COLO829 (cell line): ENCODE measurements at regions not wholly inside any gene's neighbourhood (a gene's known extent, or its start where the extent isn't known, plus 50 kb on each side); places are given as distances from the start of the nearest gene placed in this dataset.

Experiments
- DNase-seq: peaks from one replicate; pipeline ENCODE4 v3.0.0; 2012; ENCODE audit warnings: low spot score

DNA sequence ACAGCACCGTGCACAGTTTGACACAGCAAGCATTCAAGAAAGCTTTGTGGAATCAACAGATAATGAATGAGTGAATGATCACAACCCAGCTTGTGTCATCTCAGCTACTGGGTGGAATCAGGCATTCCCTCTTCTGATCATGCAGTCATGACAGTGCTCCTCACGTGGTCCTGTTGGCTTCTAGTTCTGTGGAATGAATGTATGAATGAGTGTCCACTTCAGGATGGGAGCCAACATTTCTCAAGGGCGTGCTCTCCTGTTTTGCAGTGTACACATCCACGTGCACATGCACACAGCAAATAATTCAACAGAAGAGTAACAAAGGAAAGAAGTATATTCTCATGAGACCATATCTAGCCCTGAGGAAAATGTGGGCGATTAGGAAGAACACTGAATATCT, 133.1 kb upstream of the NPVF start:
- no peak for DNase-seq

DNA sequence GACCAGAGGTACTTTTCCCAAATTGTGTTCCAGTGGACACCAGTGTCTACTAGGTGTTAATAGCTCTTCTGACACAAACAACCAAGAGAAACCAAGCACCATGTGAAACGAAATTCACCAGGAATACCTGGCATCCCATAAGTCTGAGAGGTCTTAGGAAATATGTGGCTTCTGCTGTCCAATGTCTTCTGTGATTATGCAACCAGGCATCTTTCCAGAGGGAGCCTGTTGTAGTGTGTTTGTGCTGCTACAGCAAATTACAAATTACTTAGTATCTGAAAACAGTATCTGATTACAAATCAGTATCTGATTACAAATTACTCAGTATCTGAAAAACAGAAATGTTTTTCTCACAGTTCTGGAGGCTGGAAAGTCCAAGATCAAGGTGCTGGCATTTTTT, 133.6 kb upstream of the NPVF start:
- no peak for DNase-seq

DNA sequence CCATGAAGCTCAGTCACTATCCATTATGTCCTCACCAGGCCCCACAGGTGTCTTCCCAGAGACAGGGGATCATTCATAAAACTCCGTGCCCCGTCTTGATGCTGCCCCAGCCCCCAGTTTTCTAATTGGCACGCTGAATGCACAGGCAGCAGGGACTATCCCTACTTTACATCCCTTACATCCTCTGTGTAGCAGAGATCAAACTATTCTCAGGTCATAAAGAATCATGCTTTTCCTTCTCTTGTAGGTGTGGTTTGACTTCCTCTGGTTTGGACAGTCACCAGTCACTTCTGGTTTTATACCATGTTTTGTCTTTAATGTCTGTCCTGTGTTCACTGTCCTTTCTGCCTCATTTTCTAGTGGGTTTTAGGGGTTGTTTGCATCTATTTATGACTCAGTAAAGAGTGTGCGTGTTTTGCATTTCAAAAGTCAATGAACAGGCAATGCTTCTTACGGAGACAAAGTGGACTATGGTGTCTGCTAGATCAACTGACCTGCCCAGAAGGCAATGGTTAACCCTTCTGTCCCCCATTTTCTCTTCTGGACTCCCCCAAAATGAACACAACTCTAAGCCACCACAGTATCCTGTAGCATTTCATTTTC, 140.4 kb upstream of the NPVF start:
- no peak for DNase-seq

DNA sequence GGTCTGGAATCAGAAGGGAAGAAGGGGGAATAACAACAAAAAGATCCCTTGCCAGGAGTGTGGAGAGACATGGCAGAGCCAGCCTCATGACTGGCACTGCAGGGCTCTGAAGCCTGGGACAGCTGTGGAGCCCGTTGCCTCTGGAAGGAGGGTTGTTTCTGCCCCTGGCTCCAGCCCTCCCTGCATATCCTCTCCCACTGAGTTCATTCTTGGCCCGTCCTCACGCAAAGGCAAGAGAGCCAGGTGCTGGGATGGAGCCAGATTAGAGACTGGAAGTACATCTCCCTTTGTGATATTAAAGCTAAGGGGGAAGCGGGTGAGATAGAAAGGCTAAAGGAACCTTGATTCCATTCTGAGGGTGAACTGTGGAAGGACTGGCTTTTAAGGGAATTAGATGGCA, 141.5 kb upstream of the NPVF start:
- no peak for DNase-seq

DNA sequence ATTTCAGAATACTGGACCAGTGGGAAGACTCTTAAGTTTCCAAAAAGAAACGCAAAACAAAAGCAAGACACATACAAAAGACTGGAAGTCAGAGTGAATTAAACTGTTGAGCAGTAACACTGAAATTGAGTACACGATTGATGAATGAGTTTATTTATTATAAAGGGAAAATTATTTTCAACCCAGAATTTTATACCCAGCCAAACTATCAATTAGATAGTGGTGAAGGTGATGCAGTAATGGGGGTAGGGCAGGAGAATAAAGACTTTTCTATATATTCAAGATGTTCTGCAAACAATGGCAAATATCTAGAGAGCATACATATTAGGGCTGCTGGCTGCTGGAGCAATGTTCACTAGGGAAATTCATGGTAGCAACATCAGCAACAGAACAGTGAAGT, 143.7 kb upstream of the NPVF start:
- DNase-seq, result no peak

DNA sequence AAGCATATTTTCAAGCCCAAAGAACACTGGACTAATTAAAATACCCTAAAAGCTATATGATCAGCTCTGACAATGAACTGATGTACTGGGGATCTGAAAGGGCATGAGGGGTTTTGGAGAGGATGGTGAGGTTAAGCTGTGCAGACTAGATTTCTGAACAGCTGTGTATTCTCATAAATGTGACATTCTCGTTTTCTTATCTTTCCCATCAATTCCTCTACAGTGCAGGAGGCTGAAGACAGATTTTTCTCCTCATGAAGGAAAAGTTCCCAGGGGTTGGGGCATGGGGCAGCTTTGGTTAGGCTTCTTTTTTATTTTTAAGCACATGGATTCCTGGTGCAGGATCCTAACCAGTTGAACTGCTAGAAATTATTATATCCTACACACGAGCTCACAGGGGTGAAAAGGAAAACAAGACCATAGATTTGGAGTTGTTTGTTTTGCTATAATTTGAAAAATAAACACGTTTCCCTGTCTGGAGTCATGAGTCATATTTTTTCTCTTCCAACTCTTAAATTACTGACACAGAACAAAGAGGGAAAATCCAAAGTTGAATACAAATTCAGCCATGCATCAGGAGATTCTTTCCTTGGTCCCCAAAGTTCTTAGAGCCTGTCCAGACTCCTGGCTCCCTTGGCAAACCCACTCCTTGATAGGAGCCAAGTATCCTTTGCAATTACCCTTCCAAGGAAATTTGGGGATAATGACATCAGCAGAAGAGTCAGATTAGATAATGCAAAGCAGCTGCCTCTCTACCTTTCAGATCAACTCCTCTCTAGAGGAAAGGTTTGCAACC, 147.7 kb upstream of the NPVF start:
- DNase-seq, result no peak

DNA sequence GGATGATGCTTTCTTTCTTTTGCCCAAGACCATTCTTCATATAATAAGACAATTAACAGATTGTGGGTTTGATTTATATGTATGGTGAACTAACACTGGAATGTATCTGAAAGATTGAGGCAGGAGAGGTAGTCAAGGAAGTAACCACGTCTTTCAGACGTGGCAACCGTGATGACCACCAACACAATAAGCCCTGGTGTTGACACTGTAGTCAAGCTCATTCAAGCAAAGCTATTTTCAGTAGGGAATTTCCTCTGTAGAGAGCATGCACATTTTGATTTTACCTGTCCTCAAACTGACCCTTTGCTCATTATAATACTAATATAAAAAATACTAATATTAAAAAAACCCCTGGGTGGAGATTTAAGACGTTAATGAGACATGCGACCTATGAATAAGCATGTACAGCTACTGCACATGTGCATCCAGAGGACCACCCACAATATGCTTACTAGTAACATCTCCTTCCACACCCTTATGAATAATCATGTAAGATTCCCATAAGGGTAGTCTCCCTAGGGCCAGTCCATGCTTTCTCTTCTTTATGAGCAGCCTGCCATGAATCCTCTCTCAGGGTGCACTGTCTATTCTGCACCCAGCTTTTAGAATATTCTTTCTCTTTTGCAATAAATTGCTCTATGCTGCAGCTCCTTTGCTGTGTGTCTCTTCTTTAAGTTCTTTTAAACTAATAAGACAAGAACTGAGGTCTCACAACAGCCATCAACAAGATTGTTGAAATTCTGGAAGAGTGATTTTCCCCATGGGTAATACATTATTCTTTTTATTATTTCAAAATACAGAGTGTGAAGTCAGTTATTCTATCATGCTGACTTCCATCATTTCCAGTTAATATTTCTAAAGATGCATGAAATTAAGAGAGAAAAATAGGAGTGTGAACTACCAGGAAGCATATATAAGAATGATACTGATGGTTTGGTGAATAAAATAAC, 151.3 kb upstream of the NPVF start:
- DNase-seq, result no peak

DNA sequence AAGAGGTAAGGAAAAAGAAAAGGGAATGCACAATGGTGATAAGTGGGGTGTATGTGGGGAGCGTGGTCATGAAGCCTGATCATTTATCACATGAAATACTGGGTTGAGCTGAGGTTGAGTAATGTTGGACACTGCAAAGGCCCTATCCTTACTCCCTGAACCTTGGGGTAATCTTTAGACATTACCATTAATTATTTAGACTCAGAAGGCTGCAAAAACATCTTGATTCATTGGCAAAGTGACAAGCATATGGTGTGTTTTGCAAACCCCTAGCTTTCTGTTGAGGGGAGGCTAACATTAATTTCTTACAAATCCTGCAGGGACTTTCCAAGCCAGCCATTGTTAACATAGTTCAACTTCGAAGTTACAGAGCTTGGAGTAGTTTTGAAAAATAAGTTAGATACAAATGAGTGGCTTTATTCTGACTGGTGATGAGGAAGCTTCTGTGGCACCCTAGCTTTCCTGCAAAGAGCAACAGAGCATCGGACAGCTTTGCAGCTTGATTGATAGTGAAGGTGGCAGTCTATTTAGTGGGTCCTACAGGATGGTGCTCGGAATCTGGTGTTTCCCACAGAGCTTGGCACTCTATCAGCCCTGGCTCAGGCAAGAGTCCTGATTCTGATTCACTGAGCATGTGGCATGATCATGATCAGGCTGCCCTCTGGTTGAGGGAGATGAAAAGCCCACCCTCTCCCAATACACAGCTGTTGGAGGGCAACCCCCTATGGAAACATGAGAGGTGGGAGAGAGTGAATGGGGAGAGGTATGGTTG, 153.7 kb upstream of the NPVF start:
- no peak for DNase-seq

DNA sequence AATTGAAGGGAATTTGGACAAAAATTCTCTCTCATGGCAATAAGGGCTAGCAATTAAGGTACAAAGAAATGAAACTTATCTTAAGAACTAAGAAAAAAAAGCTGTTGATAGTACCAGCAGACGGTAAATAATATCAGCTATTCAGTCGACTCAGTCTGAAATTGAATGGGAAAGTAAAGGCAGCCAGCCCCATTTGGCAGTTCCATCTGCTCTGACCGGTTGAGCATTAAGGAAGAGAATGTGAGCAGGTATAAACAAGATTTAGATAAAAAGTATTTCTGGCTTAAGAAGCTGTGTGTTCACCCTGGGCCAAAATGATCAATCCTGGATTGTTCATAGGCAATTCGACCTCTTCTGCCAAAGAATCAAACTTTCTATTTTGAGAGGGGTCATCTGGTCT, 154.6 kb upstream of the NPVF start:
- no peak for DNase-seq

DNA sequence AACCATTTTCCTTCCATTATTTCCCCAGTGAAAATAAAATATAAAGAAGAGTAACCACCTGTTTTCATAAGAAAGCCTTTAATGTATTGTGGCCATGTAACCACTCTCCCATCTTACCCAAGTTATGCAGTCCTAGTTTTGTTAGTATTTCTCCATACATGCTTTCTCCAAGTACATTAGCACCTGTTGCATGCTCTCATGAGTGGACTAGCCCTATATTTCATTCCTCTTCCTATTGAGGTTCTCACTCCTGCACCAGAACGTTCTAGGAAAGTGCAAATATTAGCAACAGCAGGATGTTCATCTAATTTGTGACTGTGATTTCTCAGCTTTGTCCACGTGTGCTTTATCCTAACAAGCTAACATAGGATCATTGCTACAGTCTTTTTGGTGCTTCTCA, 155.1 kb upstream of the NPVF start:
- no peak for DNase-seq

DNA sequence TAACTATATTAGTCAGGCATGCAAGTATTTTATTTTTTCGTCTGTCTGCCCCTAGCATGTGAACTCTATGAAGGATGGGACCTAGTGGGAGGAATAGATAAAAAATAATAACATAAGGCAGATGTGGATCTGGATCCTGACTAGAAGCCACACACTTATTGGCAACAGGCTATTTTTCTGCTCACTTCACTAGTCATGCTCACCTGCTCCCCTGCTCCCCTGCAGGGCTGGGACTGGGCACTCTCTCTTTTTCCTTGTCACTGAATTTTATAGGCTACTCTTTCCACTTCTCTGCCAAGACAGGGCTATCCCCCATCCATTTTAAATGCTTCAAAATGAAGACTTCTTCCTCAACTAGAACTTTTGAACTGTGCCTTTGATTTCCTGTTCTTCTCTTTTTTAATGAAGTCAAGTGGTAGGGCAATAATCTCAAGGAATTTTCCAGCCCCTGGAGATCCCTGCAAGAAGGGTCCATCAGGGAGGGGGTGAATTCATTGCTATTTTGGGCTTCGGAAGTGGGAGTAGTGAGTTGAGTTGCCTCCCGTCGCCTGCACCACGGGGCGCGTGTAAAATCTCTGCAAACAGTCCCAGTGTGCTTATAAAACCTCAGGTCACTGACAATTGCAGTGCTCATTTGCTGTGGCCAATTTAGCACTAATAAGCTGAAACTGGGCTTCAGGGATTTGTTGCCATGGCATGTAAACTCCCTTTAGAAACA, 156.7 kb upstream of the NPVF start:
- DNase-seq, result no peak

DNA sequence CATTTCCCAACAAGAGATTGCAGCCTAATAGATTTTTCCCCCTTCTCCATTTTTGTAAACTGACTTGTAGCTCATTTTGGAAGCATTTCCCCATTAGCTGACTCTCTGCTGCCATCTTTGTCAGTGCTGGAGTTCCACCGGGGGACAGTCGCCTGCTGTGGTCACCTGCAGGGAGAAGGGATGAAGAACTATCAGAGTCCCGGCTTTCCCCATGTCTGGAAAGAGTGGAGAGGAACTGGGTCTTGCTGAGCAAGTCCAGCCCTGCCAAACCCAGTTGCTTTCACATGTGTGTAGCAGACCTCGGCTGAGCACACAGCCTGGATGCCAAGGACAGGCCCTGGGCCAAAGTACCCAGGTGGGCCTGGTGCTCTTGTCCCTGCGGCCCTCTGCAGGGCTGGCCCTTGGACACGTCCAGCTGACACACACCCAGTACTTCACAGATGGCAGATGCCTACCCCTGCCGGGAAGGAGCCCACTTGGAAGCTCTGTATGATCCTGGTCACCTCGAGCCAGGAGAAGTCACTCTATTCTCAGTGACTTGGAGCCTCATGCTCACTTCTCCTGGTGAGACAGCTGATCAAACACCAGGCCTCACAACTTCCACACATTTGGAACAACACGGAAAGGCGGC, 157.3 kb upstream of the NPVF start:
- DNase-seq, result no peak

DNA sequence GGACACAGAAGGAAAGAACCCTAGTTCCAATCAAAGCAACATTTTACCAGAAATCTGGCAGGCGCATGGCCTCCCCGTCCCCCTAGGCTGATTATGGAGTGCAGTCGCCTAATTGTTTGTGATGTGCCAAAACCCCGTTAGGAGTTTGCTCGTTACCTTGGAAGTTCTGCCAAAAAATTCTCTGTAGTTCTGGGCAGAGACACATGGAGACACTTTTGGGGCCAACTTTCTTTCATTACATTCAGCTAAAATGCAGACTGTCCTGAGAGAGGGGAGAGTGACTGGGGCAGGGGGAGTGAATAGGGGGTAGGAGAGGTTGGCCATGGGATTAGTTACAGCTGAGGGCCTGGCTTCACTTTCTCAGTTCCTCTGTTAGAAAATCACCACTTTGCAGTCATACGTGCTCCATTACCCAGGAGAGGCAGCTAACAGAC, 158.0 kb upstream of the NPVF start:
- DNase-seq, result no peak

DNA sequence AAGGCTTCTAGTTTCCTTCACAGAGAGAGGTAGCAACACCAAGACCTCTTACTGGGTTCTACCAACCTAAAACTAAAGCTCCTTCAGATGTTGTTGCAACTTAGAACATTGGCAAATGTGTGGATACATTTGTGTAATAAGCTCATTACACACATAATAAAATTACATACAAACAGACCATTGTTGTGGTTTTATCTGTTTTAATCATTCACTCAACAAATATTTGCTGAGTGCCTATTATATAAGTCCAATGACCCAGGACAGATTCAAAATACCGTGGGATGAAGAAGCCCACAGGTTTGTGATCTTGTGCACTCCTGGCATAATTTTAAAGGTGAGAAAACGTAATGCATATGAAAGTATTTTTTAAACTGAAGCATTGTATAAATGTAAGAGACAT, 160.4 kb upstream of the NPVF start:
- no peak for DNase-seq

DNA sequence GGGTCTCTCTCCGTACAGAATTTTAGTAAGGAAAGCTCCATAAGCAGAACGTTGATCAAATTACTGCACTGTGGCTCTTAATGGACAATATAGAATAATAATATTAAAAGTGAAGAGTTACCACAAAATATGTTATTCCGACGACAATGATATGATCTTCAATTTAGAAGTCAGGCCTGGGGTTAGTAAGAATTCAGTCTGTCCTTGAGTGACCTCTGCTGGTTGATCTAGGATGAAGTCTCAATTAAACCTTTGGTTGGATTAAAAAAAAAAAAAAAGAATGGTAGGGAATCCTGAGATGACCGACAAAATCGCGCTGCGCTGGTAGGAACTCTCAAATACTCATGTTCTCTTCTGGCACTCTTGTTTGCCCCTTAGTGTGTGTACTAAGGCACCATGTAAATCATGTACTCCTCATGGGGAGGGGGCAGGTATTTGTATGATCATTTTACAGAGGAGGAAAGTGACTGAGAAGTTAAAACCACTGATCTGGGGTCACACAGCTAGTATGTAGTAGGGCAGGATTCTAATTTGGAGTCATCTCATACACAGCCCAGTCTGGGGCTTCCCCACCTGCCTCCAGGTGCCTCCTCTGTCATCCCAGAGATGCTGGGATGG, 161.3 kb upstream of the NPVF start:
- peak; percentile 66 for DNase-seq

DNA sequence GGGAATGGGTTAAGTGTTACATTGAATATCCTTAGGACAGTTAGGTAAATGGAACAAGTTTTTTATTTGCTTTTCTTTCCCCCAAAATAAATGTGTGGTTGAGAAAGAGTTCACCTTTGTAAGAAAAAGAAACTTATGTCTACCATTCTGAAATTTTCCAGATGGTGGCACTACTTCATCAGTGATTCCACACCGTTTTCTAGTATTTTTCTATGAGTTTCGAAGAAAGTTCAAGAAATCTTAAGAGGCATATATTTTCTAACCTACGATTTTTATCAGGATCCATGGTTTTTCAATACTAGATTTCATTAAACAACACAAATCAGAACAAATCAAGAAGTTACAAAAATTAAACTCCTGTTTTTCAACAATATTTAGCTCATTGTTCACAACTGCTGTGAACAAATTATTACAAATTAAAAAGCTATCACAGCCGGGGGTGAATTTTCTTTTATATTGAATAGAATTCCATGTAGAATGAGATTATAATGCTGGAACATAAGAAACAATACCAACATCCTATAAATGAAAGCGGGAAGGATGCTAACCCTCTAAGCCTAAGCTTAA, 163.1 kb upstream of the NPVF start:
- peak; percentile 58 for DNase-seq

DNA sequence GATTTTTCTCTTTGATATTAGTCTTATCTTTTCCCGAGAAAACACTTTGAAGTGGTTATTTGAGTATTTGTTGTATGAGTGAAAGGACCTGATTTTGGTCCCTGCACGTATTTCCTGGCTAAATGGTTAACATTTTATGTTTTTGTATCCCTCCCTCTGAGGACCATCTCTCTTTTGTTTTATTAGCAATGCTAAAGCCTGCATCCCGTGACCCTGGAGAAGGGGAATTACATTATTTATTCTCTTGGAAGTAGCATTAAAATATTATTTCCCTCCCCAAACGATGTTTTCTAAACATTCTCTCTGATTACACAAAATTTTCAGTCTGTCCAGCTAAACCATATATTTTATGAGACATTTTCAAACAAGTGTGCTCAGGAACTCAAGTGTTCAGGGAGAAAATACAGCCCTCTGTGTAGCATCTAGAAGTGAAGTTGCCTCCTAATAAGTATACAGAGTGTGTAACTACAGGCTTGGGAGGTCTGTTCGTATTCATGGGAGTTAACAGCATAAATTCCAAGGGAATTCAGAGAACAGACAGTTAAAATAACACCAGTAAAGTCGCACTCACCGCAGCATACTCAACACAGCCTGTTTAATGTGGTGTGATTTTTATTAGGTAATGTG, 163.8 kb upstream of the NPVF start:
- DNase-seq, result no peak

DNA sequence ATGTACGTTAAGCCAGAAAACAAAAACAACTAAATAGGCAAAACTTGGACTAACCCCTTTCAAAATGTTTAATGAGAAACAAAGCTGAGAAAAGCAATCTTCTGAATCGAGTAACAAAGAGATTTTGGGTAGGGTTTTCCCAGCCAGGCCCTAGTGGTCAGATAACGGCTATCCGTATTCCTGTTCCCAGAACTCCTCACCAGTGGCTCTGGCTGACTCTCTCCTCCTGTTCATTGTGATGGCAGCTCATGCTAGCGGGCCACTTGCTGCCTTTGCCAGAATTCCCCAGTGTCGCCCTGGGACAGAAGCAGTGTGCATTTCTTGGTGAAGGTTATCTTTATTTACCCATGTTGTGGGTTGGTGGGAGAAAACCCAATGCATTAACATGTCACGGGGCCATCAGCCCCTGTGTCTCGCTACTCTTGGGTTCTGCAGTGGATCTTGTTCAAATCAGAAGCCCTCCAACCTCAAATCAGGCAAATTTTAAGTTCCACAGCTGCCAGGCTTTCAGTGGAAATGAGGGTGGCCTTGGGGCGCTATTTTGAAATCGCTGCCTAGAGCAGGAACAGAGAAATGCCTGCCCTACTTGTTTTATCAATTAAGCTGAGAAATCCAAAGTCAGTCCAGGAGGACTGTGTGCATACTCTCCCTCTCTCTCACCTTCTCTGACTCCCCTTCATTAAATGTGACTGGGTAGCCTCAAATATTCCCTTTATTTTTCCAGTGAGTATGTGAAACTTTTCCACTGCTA, 164.5 kb upstream of the NPVF start:
- DNase-seq, result no peak

DNA sequence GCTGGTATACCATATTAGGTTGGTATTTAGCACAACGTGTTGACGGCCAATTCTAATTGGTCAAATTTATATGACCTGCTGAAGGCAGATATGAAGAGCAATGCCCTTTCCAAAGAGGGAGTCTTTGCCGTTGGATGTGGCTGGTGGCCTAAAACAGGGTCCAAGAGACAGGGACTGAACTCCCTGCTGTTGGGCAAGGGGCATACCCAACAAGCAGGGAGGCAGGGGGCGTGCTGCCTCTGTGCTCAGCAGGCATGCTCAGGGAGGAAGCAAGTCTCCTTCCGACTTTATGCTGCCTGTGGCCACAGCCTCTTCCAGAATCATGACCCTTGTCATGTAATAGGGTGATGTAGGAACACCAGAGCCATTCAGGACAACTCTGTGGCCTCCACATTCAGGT, 167.7 kb upstream of the NPVF start:
- no peak for DNase-seq
